H9 (cell line): ENCODE measurements at regions not wholly inside any gene's neighbourhood (a gene's known extent, or its start where the extent isn't known, plus 50 kb on each side); places are given as distances from the start of the nearest gene placed in this dataset.

Source experiments
- DNase-seq: peaks from one replicate; pipeline ENCODE4 v3.0.0-alpha.2; 2017
- H2AFZ ChIP-seq: one replicate; pipeline ENCODE4 v1.6.1; 2013; ENCODE audit warnings: mild to moderate bottlenecking, low read length, control low read depth, moderate library complexity
- H2AK5ac ChIP-seq: 2 replicates; pipeline ENCODE4 v1.6.1; 2013; ENCODE audit warnings: low read length, control low read depth, mixed read lengths; ENCODE audit not compliant: insufficient read length
- H2BK120ac ChIP-seq: one replicate; pipeline ENCODE4 v1.6.1; 2013; ENCODE audit warnings: low read depth, mild to moderate bottlenecking, low read length, control low read depth, inconsistent platforms; ENCODE audit not compliant: poor library complexity, severe bottlenecking
- H2BK12ac ChIP-seq: 2 replicates; pipeline ENCODE4 v1.6.1; 2013; ENCODE audit warnings: low read length, control low read depth, mixed read lengths, low read depth; ENCODE audit not compliant: insufficient read length
- H2BK15ac ChIP-seq: 2 replicates; pipeline ENCODE4 v1.6.1; 2013; ENCODE audit warnings: low read depth, low read length, control low read depth
- H2BK20ac ChIP-seq: one replicate; pipeline ENCODE4 v1.6.1; 2013; ENCODE audit warnings: low read depth, mild to moderate bottlenecking, low read length, control low read depth, inconsistent platforms; ENCODE audit not compliant: poor library complexity, severe bottlenecking
- H2BK5ac ChIP-seq: 2 replicates; pipeline ENCODE4 v1.6.1; 2013; ENCODE audit warnings: low read length, control low read depth, mixed read lengths; ENCODE audit not compliant: insufficient read length
- H3K14ac ChIP-seq: 2 replicates; pipeline ENCODE4 v1.6.1; 2013; ENCODE audit warnings: low read length, control low read depth; ENCODE audit not compliant: insufficient read depth
- H3K18ac ChIP-seq: 2 replicates; pipeline ENCODE4 v1.6.1; 2013; ENCODE audit warnings: low read depth, mild to moderate bottlenecking, mixed read lengths, low read length, control low read depth; ENCODE audit not compliant: insufficient read length
- H3K23ac ChIP-seq: 2 replicates; pipeline ENCODE4 v1.6.1; 2013; ENCODE audit warnings: low read length, control low read depth, mixed read lengths, low read depth; ENCODE audit not compliant: insufficient read length
- H3K23me2 ChIP-seq: 2 replicates; pipeline ENCODE4 v1.6.1; 2013; ENCODE audit warnings: low read depth, mild to moderate bottlenecking, mixed read lengths, low read length, control low read depth; ENCODE audit not compliant: insufficient read length, poor library complexity, severe bottlenecking
- H3K27ac ChIP-seq: 2 replicates; pipeline ENCODE4 v1.5.1; 2013; ENCODE audit warnings: low read length, control low read depth, mixed read lengths, low read depth; ENCODE audit not compliant: insufficient read length
- H3K27me3 ChIP-seq: 2 replicates; pipeline ENCODE4 v1.6.1; 2013; ENCODE audit warnings: low read length, control low read depth, inconsistent platforms; ENCODE audit not compliant: insufficient read depth
- H3K4ac ChIP-seq: 2 replicates; pipeline ENCODE4 v1.6.1; 2013; ENCODE audit warnings: low read depth, mild to moderate bottlenecking, control low read depth, inconsistent platforms, low read length, moderate library complexity
- H3K4me1 ChIP-seq: 2 replicates; pipeline ENCODE4 v1.6.1; 2013; ENCODE audit warnings: low read length, control low read depth, inconsistent platforms; ENCODE audit not compliant: insufficient read depth
- H3K4me2 ChIP-seq: 2 replicates; pipeline ENCODE4 v1.6.1; 2013; ENCODE audit warnings: low read length, control low read depth, mixed read lengths; ENCODE audit not compliant: insufficient read length, insufficient read depth
- H3K56ac ChIP-seq: 2 replicates; pipeline ENCODE4 v1.6.1; 2013; ENCODE audit warnings: low read depth, mild to moderate bottlenecking, mixed read lengths, low read length, control low read depth; ENCODE audit not compliant: insufficient read length
- H3K79me1 ChIP-seq: 2 replicates; pipeline ENCODE4 v1.6.1; 2013; ENCODE audit warnings: low read depth, mild to moderate bottlenecking, moderate library complexity, low read length, control low read depth, inconsistent platforms; ENCODE audit not compliant: insufficient read depth, poor library complexity, severe bottlenecking
- H3K79me2 ChIP-seq: 2 replicates; pipeline ENCODE4 v1.6.1; 2013; ENCODE audit warnings: low read length, control low read depth, inconsistent platforms; ENCODE audit not compliant: insufficient read depth
- H3K9ac ChIP-seq: 2 replicates; pipeline ENCODE4 v1.6.1; 2013; ENCODE audit warnings: low read length, control low read depth, mixed read lengths; ENCODE audit not compliant: insufficient read length; ENCODE audit errors: extremely low read depth
- H3K9me3 ChIP-seq: one replicate; pipeline ENCODE4 v1.6.1; 2013; ENCODE audit warnings: low read depth, low read length, inconsistent platforms; ENCODE audit not compliant: control insufficient read depth
- H3T11ph ChIP-seq: one replicate; pipeline ENCODE4 v1.6.1; 2013; ENCODE audit warnings: mild to moderate bottlenecking, low read length, control low read depth, inconsistent platforms
- H4K20me1 ChIP-seq: one replicate; pipeline ENCODE4 v1.6.1; 2013; ENCODE audit not compliant: control insufficient read depth, insufficient read length, insufficient read depth
- H4K5ac ChIP-seq: 2 replicates; pipeline ENCODE4 v1.6.1; 2013; ENCODE audit warnings: low read depth, mild to moderate bottlenecking, mixed read lengths, low read length, control low read depth; ENCODE audit not compliant: insufficient read length
- H4K8ac ChIP-seq: replicated peaks from 2 replicates; pipeline ENCODE4 v1.6.1; 2013; ENCODE audit warnings: low read length, control low read depth, mixed read lengths, low read depth; ENCODE audit not compliant: insufficient read length
- H4K91ac ChIP-seq: 2 replicates; pipeline ENCODE4 v1.6.1; 2013; ENCODE audit warnings: low read depth, mild to moderate bottlenecking, moderate library complexity, mixed read lengths, low read length, control low read depth; ENCODE audit not compliant: insufficient read length
- H3K27ac Mint-ChIP-seq, 3 experiments: 2 replicates in 2 of 3; 3 replicates in 1 of 3; pipeline ENCODE4 v1.8.0; 2020 to 2021; ENCODE audit warnings: mixed read lengths in 3 of 3, mild to moderate bottlenecking in 1 of 3, moderate library complexity in 1 of 3
- H3K27me3 Mint-ChIP-seq: 2 replicates; pipeline ENCODE4 v1.8.0; 2021; ENCODE audit warnings: low read depth, mild to moderate bottlenecking, moderate library complexity, mixed read lengths
- H3K36me3 Mint-ChIP-seq, 3 experiments: 2 replicates in 2 of 3; 3 replicates in 1 of 3; pipeline ENCODE4 v1.8.0; 2020 to 2021; ENCODE audit warnings: low read depth in 3 of 3, mixed read lengths in 3 of 3; ENCODE audit not compliant: insufficient read depth in 1 of 3
- H3K4me1 Mint-ChIP-seq, 2 experiments: 2 replicates each; pipeline ENCODE4 v1.8.0; 2020; ENCODE audit warnings: mixed read lengths in 2 of 2
- H3K4me3 Mint-ChIP-seq, 2 experiments: 2 replicates in 1 of 2; 3 replicates in 1 of 2; pipeline ENCODE4 v1.8.0; 2020 to 2021; ENCODE audit warnings: mild to moderate bottlenecking in 2 of 2, mixed read lengths in 2 of 2, moderate library complexity in 1 of 2
- H3K9me3 Mint-ChIP-seq, 2 experiments: 2 replicates in 1 of 2; 3 replicates in 1 of 2; pipeline ENCODE4 v1.8.0; 2020; ENCODE audit warnings: mild to moderate bottlenecking in 2 of 2, mixed read lengths in 2 of 2, moderate library complexity in 1 of 2
- WGBS: extraction: QIAGEN DNeasy Blood & Tissue Kit; methylation state at CpG from one replicate; pipeline ENCODE4 v1.1.7; 2013; ENCODE audit warnings: missing lambda C conversion rate, low lambda C conversion rate, mixed read lengths; ENCODE audit not compliant: insufficient read length; ENCODE audit errors: extremely low coverage; 5-methylcytosine and 5-hydroxymethylcytosine counted together
- TF ChIP-seq, protein P1 (sequence below): fragments of 200-600 bp; sonication (generic); conservative IDR thresholded peaks from 3 replicates; pipeline ENCODE4 v1.8.0; 2021; ENCODE audit warnings: antibody characterized with exemption, mild to moderate bottlenecking

DNA sequence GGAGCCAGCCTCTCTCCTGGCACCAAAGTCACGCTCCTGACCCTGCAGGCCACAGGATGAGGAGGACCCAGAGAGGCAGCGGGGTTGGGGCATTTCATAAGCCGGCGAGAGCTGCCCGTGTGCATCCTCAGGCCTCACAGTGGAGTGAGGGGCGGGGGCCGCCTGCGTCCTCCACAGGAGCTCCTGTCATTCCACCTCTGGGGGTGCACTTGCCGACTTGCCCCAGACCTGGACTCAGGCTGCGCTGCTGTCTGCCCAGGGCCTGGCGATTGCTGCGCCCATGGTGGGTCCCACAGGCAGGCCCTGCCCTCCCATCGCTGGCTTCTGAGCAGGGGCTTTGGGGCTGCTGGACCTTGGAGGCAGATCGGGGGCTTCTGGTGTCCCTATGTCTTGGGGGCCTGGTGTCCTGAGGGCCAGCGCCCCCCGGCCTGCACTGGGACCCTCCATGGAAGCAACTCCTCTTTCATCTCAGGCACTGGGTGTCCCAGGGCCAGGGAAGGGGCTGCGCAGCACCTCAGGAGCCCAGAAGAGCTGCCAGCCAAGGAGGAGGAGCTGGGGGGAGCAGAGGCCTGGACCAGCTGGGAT, 184.0 kb downstream of the GOLGA6L6 start:
- H3K4me1 Mint-ChIP-seq: no peaks in the 10 kb centered on the region
- H2AK5ac ChIP-seq: no peak overlapping the region
- no peak overlapping the region for H2BK20ac ChIP-seq
- no peak overlapping the region for H3K4me2 ChIP-seq
- H3K36me3 Mint-ChIP-seq: peaks cover 24 to 29% (median 26%) of the 10 kb centered on the region in 3 experiments; a peak in 6 of 7 replicates
- H3K56ac ChIP-seq: no peak overlapping the region
- H2BK12ac ChIP-seq: no peak overlapping the region
- no peaks in the 10 kb centered on the region for H3K79me2 ChIP-seq
- H3K27me3 Mint-ChIP-seq: peaks cover 11% of the 10 kb centered on the region
- peaks cover 4% of the 10 kb centered on the region for H3K23me2 ChIP-seq
- H2AFZ ChIP-seq: no peak overlapping the region
- H3K4ac ChIP-seq: no peak overlapping the region
- peaks cover 86% of the 10 kb centered on the region for H3K9me3 ChIP-seq
- H3K27ac Mint-ChIP-seq: no peak overlapping the region
- H3K14ac ChIP-seq: no peak overlapping the region
- WGBS: no CpG with 5 or more reads among the region's 17 CpGs
- no peak overlapping the region for H3K18ac ChIP-seq
- no peak overlapping the region for H2BK5ac ChIP-seq
- no peaks in the 10 kb centered on the region for H3K79me1 ChIP-seq
- no peak overlapping the region for H3K27ac ChIP-seq
- H3K23ac ChIP-seq: no peak overlapping the region
- H3T11ph ChIP-seq: no peak overlapping the region
- H2BK15ac ChIP-seq: no peak overlapping the region
- H3K9me3 Mint-ChIP-seq: no peaks in the 10 kb centered on the region
- H4K5ac ChIP-seq: no peak overlapping the region
- H3K4me3 Mint-ChIP-seq: no peak overlapping the region
- no peaks in the 10 kb centered on the region for H4K20me1 ChIP-seq
- H2BK120ac ChIP-seq: no peak overlapping the region
- TF ChIP-seq, protein P1, sequence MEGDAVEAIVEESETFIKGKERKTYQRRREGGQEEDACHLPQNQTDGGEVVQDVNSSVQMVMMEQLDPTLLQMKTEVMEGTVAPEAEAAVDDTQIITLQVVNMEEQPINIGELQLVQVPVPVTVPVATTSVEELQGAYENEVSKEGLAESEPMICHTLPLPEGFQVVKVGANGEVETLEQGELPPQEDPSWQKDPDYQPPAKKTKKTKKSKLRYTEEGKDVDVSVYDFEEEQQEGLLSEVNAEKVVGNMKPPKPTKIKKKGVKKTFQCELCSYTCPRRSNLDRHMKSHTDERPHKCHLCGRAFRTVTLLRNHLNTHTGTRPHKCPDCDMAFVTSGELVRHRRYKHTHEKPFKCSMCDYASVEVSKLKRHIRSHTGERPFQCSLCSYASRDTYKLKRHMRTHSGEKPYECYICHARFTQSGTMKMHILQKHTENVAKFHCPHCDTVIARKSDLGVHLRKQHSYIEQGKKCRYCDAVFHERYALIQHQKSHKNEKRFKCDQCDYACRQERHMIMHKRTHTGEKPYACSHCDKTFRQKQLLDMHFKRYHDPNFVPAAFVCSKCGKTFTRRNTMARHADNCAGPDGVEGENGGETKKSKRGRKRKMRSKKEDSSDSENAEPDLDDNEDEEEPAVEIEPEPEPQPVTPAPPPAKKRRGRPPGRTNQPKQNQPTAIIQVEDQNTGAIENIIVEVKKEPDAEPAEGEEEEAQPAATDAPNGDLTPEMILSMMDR: no peak
- DNase-seq: peak; percentile 32
- H4K91ac ChIP-seq: no peak overlapping the region
- H3K4me1 ChIP-seq: no peaks in the 10 kb centered on the region
- H4K8ac ChIP-seq: no peak overlapping the region
- no peak overlapping the region for H3K9ac ChIP-seq
- no peaks in the 10 kb centered on the region for H3K27me3 ChIP-seq
